NCI-H1048 (cell line): ENCODE measurements at regions not wholly inside any gene's neighbourhood (a gene's known extent, or its start where the extent isn't known, plus 50 kb on each side); places are given as distances from the start of the nearest gene placed in this dataset.

ENCODE experiments used
- DNase-seq: peaks from one replicate; lab custom pipeline; 2025; lab: John Stamatoyannopoulos, UW

DNA sequence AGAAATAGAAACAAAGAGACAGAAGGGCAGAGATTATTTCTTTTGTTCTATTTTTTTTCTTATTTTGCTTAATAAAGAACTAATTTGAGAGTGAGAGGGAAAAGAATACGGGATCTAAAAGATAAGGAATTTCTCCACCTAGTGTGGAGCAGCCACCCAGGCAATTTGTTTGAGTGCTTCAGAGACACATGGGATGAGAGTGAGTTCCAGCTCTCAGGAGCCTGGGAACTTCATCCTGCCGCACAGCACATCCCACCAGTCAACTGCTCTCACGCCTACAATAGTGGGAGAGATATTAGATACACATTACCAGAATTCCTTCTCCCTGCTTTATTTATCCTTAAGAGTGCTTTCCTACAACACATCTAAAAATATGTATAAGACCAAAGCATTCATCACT lies 946.4 kb downstream of the PDHA2 start:
- DNase-seq: no peak

DNA sequence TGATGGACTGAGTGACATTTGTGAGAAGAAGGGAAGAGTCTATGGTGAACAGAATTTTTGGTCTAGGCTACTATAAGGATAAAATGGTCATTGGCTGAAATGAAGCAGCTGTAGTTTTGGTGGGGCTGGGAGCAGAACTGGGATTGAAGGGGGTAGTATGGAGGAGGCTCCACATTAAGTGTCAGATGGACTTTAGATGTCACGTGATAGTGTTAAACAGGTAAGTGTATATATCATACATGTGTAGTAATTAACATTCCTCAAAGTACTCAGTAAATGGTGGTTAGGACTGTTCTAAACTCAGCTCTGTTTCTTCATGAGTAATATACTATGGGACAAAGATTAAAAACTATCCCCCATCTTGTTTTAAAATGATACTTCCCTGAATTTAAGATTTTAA lies 947.9 kb downstream of the PDHA2 start:
- no peak for DNase-seq

GRCh38 chr4:96809563-96809962 lies 969.7 kb downstream of the PDHA2 start:
- DNase-seq: no peak

- DNase-seq: no peak
These were observed 987.2 kb downstream of the PDHA2 start for GRCh38 chr4:96827086-96827485.

GRCh38 chr4:96833831-96834230 lies 993.9 kb downstream of the PDHA2 start:
- DNase-seq: no peak

DNA sequence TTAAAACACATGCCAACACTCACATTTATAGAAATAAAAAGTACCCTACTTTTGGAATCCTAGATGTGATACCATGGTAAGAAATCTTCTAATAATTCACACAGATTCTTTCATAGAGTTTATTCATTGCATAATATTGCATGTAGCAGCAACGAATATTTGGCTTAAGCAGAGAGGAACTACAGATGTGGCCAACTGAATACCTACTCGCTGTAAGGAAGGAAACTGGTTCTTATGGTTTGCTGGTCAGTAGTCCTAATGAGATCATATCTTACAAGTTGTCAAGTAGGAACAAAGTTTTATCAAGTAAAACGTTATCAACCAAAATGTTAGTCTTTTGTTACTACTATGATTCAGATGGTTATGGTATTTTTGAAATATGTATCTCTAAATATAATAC lies 996.1 kb downstream of the PDHA2 start:
- DNase-seq: no peak

DNA sequence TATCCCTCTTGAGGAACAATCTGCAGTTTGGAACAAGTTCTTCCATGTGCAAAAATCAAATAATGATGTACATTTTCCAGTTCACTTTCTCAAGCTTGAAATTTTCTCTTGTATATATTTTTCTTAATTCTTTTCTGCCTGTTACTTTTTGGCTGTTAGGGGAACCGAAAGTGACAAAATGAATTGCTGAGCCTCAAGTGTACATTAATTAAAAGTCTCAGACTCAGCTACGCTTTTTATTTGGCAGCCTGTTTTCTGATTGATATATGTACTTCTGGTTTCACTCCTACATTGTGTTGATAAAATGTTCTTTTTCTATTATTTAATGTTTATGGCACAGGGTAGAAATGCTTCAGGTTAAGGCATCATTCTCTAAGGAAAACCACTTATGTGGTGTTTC lies 999.5 kb downstream of the PDHA2 start:
- DNase-seq: no peak

GRCh38 chr4:96841801-96842200 lies 1001.9 kb downstream of the PDHA2 start:
- no peak for DNase-seq

DNA sequence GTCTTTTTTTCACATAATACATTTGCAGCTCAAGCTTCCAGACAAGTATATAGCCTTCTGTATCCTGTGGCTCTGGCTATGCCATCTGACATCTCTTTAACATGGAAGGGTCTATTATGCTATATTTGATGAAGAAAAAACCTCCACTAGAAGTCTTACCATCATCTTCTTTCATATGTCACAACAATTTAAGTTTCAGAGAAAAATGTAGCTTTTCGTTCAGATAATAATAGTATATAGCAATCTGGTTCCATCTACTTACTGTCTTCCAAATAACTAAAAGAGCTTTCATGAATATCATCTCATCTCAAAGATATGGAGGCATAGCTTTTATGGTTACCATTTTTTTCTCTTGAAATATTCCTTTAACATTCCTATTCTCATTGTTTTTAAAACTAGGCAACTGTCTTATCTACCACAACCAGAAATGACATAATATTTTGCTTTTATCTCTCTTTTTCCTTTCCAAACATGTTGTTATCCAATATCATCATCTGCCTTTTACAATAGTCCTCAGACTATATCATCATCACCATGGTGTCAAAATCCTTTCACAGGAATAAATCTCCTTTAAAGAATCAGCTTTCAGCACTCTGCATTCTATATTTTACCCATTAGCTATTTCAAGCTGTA lies 1005.1 kb downstream of the PDHA2 start:
- DNase-seq: no peak

GRCh38 chr4:96845819-96846218 lies 1005.9 kb downstream of the PDHA2 start:
- DNase-seq: no peak

DNA sequence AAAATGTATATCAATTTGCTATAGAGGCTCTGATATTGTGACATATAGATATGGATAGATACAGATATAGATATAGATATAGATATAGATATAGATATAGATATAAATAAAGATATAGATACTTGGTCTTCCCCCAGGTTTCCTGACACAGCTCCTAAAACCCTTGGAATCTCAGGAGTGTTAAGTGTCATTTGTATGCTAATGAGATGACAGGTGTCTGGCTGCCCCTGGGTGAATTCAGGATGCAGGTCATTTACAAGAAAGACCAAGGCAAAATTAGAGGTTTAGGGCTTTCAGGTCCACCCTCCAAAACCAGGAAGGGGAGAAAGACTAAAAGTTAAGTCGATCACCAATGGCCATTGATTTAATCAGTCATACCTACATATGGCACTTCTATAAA lies 1034.8 kb downstream of the PDHA2 start:
- DNase-seq: no peak

- DNase-seq: no peak
These were observed 1039.6 kb downstream of the PDHA2 start for GRCh38 chr4:96879527-96879926.

DNA sequence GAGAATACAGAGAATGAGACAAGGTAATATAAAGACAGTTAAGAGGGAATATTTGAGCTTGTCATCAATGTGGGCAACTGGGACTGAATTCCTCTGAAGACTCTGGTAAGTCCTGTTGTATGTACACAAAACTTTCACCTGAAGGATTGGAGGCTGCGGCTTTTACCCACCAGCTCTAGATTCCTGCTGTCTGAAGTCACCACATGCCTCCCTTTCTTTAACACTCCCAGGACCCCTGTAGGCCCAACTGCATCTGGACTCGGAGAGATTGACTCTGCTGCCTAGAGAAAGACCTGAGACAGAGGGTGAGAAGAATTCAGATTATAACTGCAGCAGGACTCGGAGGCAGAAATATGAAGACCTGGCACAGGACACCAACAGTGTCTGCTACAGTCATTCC lies 1048.0 kb downstream of the PDHA2 start:
- DNase-seq: no peak

DNA sequence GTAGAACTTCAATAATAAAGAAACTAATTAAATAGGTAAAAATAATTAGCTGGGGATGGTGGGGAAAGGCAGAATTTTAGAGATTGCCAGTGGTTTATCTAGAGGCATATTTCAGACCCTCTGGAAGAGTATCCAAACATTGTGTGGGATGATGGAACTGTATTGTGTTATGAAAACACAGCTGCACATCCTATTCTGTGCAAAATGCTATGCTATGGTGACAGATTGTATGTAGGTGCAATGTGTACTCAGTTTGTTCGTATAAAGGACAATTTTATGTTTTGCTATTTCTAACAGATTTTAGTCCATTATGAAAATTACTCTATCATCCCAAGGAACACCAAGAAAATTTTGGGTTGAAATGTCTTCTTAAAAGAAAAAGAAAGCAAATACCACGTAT lies 1054.7 kb downstream of the PDHA2 start:
- DNase-seq: no peak

- no peak for DNase-seq
These were observed 1055.9 kb downstream of the PDHA2 start for GRCh38 chr4:96895826-96896225.

- no peak for DNase-seq
These were observed 1072.8 kb downstream of the PDHA2 start for GRCh38 chr4:96912716-96913115.

DNA sequence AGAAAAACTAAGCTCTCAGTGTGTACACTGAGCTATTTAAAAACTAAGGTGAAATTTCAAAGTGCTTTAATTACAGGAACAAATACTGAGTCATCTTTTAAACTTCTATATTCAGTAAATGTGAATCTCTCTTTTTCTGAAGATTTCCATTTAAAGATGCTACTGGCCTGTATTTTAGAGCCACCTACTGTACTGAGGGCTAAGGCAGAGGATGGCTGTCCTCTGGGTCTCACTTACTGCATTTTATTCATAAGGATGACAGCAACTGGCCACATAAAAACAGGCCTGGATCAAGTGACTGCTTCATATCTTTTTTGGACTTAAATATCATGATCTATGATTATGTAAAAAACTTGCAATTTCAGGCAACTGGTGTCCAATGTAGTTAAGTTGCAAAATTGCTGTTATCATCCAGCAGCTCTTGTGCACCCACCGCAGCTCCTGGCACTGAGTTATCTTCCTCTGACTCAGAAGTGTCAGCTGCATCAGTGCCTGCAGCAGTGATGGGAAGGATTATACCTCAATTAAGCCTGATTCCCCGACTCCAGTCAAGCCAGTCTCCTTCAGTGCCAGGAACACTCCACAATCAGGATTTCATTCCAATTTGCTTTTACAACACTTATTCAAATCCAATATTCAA lies 1073.7 kb downstream of the PDHA2 start:
- peak; percentile 9 for DNase-seq

GRCh38 chr4:96916711-96917110 lies 1076.8 kb downstream of the PDHA2 start:
- no peak for DNase-seq

DNA sequence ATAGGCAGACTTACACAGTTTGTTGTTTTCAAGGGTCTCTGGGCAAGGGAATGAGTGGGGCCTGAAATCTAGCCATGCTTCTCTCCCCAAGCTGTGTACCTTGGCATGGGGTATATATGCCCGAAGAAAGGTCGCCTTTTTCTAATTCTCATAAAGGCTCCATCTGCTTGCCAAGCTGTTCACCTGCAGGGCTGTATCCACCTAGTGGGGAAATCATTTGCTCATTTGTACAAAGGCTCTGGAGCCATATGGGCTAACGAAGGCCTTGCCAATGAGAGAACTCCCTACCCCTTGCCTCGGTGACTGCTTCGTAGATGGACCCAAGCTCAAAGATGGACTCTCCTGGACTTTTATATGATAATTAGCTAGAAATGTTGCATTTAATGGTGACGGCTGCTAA lies 1097.0 kb downstream of the PDHA2 start:
- DNase-seq: no peak

DNA sequence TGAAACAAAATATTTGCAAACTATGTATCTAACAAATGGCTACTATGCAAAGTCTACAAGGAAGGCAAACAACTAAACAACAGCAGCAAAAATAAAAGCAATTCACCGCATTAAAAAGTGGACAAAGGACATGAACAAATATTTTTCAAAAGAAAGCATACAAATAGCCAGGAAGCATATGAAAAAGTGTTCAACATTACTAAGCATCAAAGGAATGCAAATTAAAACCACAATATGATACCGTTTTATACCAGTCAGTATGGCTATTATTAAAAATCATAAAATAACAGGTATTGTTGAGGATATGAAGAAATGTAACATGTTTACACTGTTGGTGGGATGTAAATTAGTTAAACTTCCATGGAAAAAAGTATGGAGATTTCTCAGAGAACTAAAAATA lies 1106.7 kb downstream of the PDHA2 start:
- DNase-seq: no peak

DNA sequence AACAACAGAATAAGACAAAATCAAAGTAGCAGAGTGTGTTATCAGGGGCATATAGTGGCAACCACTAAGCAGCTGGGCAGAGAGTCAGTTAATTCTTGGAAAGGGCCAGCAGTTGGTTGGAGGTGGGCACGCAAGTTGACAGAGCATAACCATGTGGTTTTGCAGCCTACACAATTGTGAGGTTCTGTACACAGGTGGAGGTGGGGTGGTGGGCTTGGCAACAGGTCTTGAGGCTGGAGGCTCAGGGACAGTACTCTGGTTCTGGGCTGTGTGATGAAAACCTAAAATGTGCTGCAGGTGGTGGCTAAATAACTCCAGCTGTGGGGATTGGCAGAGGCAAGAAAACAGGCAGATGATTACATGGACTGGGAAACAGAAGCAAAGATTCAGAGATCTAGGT lies 1112.7 kb downstream of the PDHA2 start:
- no peak for DNase-seq

GRCh38 chr4:96955226-96955625 lies 1115.3 kb downstream of the PDHA2 start:
- no peak for DNase-seq

- no peak for DNase-seq
These were observed 1115.8 kb downstream of the PDHA2 start for GRCh38 chr4:96955691-96956090.

GRCh38 chr4:96969455-96969854 lies 1129.6 kb downstream of the PDHA2 start:
- DNase-seq: no peak
